ENCODE measurements at regions not wholly inside any gene's neighbourhood (a gene's known extent, or its start where the extent isn't known, plus 50 kb on each side); places are given as distances from the start of the nearest gene placed in this dataset.

- TF ChIP-seq DEAF1 (CRISPR knock-in tag; IDR thresholded peaks at IDR 0.05) (no peak), POLR2G (IDR thresholded peaks at IDR 0.05; ENCODE audit: low read depth, low read length) (no peak), TOE1 (IDR thresholded peaks at IDR 0.05; ENCODE audit: borderline replicate concordance) (no peak), TOE1 (CRISPR knock-in tag; IDR thresholded peaks at IDR 0.05; ENCODE audit: borderline replicate concordance, low read depth) (no peak), TCF3 (CRISPR knock-in tag; IDR thresholded peaks at IDR 0.05) (no peak), ZNF318 (IDR thresholded peaks at IDR 0.05; ENCODE audit: borderline replicate concordance in 1 of 2, low read depth in 1 of 2) (no peak)
Measured at GRCh38 chrX:122913764-122914163, 270.3 kb upstream of the GRIA3 start (continued).

Measured in K562 (cell line).